ENCODE measurements at regions not wholly inside any gene's neighbourhood (a gene's known extent, or its start where the extent isn't known, plus 50 kb on each side); places are given as distances from the start of the nearest gene placed in this dataset.
"Not testable (repeated sequence)": the region's sequence is repeated elsewhere in the genome, so short reads cannot be mapped to it uniquely, and the experiment has no call there.

DNA sequence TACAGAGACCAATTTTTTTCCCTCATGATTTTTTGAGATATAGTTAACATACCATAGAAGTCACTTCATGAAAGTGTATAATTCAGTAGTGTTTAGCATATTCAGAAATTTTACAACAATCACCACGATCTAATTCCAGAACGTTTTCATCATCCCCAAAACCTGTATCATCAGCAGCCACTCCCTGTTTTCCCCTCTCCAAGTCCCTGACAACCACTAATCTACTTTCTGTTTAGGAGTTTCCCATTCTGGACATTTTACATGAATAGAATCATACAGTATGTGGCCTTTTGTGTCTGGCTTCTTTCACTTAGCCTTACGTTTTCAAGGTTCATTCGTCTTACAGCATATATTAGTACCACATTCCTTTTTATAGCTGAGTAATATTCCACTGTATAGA, 204.2 kb upstream of the PLD5 start:
- DNase-seq: no peak

DNA sequence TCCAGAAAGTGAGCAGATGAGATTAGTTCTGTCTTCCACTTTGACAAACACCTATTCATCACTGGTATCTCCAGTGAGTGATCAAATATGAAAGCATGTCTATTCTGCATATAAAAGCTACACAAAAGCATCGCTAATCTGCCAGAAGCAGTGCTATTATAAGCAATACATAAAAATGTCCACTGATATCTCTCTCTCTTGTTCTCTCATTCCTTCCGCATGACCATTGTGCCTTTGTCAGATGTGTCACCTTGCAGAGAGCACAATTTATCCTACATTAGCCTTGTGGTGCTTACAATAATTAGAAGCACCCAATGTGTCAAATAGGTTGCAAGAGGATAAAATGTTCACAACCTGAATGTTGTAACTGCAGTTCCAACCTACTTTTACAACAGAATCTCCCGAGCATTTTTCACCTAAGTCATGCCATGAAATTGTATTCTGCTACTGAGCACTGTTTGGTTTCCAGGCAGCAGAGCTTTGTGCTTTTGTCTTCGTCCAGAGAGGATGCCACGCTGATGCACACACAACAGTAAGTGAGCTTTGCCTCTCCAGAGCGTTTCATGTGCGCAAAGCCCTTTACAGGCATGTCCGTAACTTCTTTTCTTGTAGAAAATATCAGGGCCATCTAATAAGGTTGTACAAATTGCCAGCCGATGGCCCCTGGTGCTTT, 198.7 kb upstream of the PLD5 start:
- DNase-seq: no peak

DNA sequence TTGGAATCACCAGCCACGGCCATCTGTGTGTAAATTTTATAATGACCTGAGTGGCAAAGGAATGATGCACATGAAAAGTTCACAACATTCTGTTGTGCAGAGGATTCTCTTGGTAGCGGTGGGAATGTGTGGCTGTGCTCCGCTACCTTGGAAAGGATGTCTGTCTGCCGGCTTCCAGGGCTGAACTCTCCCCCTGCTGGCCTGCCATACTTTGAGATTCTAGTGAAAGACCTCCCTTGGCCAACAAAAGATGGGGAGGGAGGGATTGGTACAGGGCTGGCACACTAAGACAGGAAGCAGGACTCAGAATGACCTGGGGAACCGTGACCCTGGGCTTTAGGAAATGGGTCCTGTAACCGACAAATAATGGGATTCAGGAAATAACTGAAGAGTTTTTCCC, 194.5 kb upstream of the PLD5 start:
- no peak for DNase-seq

DNA sequence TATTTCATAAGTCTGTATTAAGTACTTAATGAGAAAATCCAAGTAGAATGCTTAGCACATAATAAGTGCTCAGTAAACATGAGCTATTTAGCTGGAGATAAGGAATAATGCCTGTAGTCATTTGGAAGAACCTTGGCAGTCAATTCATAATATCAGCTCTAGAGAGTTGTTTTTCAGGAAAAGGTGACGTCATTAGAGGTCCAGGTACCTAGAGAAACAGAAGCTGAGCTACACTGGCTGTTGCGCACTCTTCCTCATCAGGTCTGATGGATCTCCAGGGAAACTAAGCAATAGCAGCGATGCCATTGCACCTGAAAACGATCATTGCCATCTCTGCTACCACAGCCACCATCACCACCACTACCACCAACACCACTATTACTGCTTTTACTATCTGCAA, 187.8 kb upstream of the PLD5 start:
- no peak for DNase-seq

DNA sequence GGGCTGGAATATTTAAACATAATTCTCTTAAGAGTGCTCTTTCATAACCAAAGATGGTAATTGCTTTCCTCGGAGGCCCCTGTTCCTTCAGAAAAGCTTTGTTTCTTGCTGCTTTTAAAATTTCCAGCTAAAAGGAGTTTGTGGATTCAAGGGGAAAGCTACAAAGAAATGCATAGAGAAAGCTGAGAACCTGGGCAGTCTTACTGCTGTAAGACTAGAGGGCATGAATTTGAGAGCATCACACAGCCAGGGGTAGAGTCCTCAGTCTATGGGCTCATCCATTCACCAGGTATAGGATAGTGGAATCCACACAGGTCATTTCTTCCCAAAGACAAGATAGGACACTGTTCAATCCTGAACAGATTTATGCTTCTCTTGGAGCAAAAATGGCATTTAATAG, 186.3 kb upstream of the PLD5 start:
- no peak for DNase-seq

DNA sequence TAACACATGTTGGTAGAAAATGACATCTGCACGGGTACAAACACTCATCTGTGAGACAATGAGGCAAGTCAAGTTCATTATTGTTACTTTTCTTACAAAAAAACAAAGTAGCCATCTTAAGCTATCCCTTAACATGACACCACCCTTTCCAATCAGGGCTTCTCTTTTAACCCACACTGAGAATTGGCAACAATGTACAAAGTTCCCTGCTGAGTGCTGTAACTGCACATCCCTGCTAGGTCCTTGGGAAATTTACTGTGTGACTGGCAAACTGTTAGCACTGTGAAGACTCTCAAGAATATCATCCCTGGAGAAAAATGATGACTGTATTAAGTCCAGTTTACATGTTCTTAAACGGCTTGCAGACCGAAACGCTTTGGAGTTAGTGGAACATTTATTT, 185.8 kb upstream of the PLD5 start:
- DNase-seq: no peak

DNA sequence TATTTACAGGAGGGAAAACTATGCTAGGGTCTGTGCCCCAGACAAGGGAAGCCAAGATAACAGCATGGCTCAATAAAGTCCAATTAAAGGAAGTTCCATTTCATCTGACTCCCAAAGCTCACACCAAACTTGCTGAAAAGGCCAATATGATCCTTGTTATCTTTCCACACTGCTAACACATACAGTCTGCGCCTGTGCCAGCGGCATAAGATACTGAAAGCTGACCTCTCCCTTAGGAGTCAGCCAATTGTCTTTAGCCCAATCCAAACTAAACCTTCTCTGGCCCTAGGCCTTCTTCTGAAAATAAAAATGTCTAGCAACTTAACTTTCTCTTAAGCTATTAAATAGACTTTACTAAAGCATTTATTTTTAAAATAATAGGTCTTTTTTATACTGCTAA, 179.0 kb upstream of the PLD5 start:
- DNase-seq: no peak

DNA sequence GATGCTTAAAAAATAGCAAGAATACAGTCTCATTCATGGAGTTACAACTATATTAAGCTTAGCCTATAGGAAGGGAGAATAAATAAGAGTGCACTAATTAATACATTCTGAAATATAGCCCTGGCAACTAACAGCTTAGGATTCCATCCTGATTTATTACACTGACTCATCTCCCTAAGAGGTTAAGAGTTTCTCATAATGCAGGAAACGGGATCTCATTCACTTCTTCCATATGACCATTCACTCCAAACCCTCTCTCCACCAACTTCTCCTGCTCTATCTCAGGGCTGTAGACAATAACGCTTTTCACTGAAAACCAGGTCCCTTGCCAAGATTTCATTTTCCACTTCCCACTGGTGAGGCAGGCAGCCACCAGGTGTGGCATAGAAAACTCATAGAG, 168.5 kb upstream of the PLD5 start:
- no peak for DNase-seq

DNA sequence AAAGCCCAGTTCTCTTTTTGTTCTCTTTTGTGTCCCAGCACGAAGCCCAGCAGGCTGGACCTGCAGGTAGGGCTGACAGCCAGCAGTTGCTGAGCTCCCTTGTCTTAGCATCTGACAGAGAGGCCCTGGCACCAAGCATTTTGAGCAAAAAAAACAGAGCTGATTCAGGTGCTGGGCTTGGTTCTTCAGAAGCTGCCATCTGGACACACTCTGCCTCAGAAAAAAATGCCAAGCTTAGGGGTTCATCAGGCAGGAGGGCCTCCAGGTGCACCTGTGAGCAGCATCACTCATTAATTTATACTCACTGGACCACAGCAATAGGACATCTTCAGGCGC, 167.1 kb upstream of the PLD5 start:
- no peak for DNase-seq

DNA sequence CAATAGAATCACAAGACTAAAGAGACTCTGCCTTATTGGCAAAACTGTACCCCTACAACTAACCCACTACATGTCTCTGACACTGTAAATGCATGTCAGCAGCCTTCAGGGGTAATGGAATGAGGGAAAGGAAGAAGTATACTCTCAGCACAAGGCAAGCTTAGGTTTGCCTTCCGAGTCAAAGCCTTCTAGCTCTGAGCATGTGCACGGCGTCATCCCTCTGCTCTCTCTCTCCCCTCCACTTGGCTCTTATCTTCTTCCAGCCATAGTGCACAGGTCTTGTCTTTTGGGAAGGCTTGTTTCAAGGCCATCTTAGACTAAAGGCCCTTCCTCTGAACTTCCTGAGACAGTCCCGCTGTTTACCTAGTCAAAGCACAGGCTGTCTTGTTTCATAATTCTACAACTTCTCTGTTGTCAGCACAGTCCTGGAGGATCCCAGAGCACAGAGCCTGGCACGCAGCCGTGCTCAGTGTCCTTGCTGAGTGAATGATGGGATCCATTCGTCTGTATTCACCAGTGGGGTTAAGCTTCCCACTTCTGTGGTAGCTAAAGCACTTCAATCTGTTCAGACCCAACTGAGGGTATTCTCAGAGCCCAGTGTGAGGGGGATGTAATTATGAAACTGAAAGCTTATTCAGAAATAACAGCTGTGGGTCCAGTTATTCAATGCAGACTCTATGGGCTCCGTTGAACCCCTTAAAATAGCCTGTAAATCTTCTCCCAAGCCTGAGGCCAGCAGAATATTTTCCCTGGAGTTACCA, 166.5 kb upstream of the PLD5 start:
- no peak for DNase-seq

DNA sequence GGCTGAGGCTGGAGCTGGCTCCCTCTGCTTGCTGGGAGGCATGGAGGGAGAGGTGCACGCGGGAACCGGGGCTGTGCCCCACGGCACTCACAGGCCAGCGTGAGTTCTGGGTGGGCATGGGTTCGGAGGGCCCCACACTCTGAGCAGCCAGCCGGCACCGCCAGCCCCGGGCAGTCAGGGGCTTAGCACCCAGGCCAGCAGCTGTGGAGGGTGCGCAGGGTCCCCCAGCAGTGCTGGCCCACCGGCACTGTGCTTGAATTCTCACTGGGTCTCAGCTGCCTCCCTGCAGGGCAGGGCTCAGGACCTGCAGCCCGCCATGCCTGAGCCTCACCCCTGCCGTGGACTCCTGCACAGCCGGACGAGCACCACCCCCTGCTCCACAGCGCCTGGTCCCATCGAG, 164.9 kb upstream of the PLD5 start:
- DNase-seq: no peak

DNA sequence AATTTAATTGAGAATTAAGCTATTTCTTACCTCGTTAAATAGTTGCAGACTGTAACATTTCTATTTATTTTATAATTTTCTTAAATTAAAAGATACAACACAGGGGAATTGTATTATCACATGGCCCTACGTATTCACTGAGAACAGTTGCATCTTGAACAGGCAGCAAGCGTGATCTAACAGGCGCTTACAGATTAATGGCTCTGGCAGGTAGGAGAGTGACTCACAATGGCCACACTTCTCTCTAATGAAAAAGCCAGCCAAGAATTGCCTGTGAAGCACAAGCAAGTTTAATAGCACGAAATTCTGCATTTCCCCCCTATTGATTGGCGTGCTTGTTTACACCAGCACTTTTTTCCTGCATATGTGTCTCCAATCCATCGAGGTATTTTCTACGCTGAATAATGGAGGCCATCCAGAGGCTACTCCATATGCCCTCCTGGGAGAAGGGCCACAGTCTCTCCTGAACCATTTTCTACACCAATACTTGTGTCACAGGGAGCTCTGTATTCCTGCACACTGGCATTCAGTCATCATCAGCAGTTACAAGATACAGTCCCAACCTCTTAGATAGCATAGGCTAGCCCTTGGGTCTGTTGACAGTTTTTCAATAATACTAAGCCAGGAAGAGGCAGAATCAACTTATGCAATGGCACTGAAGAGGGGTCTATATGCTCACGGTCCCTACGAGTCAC, 150.6 kb upstream of the PLD5 start:
- DNase-seq: no peak

DNA sequence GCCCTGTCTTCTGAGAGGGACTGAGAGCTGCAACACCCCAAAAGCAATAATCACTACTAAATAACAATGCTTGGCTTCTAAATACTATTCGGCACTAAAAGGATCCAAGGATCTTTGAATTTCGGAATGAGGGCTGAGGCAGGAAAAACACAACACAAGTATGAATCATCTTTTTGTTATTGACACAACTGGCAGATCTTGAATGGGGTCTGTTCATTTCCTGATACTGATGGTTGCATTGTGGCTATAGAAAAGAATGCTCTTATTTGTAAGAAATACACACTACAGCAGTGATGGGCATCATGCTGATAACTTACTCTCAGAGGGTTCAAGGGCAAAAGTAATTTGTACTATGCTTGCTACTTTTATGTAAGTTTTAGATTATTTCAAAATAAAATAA, 149.2 kb upstream of the PLD5 start:
- no peak for DNase-seq

DNA sequence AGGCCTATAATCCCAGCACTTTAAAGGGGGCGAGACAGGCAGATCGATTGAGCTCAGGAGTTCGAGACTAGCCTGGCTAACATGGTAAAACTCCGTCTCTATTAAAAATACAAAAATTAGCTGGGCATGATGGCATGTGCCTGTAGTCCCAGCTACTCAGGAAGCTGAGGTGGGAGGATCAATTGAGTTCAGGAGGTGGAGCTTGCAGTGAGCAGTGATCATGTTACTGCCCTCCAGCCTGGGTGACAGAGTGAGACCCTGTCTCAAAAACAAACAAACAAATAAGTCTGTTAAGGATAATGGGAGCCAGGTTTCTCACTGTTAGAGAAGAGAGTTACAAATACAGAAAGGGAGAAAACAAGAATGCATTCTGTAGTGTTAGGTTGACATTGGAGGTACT, 148.7 kb upstream of the PLD5 start:
- not testable (repeated sequence) for DNase-seq

DNA sequence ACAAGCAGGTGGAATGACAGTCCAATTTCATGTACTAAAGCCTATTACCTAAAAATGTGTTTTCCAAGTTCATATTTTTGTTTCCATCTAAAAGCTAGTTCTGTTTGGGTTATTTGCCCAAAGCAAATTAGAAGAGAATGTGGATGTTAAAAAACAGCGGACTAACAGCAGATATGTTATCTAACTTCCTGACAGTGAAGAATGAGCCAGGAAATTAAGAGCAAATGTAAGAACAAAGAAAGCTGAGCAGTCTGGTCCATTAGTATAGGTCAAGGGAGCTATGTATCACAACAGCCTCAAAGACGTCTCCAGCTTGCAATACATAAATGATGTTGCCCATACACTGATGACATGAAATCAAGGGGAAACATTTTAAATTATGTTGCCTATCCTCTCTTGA, 145.5 kb upstream of the PLD5 start:
- DNase-seq: no peak

DNA sequence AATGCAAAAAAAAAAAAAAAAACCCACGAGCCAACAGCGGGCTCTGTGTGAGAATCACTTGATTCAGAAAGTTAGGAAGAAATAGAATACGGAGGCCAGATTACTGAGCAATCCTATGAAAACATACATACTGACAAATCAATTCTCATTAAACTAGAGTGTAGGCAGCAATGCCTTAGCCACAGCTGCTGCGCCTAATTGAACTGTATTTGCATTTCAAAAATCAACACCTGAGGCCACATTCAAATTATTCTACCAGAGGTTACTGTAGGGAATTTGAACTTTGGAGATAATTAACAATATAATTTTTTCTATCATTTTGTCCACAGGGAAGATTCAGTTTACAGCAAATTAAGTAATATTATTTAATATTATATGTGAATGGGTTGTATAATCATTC, 138.4 kb upstream of the PLD5 start:
- DNase-seq: no peak

DNA sequence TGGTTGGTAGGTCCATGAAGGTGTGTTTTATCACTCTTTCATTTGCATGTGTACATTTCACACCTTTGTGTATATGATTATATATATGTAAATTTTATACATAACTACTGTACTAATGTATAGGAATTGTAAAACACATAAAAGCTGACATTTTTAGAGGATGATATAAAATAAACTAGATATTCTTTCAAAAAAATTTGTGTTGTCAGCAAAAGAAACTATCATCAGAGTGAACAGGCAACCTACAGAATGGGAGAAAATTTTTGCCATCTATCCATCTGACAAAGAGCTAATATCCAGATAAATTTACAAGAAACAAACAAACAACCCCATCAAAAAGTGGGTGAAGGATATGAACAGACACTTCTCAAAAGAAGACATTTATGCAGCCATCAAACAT, 129.3 kb upstream of the PLD5 start:
- DNase-seq: not testable (repeated sequence)

DNA sequence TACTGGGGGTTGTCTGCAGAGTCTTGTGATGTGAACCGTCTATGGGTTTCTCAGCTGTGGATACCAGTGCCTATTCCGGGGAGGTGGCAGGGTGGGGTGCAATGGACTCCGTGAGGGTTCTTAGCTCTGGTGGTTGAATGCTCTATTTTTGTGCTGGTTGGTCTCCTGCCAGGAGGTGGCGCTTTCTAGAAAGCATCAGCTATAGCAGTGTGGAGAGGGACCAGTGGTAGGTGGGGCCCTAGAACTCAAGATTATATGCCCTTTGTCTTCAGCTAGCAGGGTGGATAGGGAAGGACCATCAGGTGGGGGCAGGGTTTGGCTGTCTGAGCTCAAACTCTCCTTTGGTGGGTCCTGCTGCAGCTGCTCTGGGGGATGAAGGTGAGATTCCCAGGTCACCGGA, 127.3 kb upstream of the PLD5 start:
- DNase-seq: no peak

DNA sequence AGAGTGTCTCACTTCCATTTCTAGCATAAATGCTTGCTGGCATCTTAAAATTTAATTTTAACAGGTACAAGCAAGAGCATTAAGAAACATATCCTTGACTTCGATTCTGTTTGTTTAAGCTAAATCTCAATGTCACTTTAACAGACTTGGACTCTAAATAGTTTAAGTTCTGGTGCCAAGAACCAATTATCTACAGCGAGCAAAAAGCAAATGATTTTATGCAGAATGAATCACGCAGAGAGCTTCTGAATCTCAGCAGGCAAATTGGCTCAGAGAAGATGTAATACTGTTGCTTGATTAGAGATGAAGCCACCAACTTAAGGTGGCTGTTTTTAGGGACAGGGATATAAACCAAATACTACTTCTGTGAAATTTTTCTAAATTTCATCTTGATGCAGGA, 117.0 kb upstream of the PLD5 start:
- DNase-seq: no peak

DNA sequence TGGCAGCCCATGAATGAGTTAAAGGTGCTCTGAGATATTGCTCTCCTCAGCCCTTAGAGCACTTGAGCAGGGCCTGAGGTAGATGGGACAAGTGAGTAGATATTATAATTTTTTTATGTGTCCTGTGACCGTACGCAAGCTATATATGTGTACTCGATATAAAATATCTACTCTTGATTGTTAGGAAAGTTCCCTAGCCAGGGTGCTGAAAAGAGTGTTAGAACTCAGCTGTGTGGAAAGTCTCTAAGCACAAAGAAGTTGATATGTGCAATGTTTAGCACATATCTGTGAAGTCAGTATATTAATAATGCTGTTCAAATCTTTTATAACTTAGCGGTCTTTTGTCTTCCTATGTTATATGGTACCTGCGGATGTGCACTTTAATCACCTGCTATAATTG, 114.6 kb upstream of the PLD5 start:
- no peak for DNase-seq

DNA sequence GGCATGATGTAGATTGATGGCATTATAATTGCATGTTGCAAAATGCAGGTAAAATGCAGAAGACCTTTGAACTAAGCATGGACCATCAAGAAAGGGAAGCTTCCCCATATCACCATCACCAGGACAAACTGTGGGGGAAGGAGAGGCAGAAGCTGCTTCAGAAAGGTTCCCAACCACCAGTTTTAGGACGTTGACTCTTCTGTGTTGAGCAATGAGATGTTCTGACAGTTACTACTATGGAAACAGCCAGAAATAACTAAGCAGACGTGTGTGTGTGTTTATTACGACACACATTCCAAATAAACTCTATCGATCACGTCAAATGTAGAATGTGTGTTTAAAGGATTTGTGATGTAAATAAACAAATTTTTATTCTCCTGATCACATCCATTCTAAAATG, 110.2 kb upstream of the PLD5 start:
- no peak for DNase-seq

DNA sequence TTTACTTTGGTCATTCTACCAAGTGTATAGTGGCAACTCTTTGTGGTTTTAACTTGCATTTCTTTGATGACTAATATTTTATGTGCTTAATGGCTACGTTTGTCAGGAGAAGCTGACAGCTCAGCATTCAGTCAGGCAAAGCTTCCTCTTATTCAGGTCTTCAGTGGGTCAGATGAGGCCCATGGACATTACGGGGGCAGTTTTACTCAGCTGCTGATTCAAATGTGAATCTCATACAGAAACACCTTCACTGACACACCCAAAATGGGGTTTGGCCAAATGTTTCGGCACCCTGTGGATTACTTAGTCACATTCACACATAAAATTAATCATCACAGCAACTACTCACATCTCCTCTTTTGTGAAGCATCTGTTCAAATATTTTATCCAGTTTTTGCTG, 104.9 kb upstream of the PLD5 start:
- DNase-seq: no peak

DNA sequence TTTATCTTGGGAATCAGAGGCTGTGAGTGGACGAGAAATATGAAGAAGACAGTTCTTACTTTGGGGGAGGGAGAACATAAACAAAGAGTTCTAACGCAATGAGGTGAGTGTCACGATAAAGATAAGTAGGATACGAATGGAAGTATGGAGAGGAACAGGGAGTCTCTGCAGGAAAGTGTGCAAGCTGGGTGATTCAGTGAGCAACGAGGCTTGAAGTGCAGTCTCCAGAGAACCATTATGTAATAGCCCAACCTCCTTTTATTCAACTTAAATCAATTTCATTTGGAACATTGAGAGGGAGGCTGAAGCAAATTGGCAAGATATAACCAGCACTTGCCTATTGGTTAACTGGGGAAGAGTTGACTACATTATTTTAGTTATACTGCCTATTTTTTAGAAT, 99.3 kb upstream of the PLD5 start:
- no peak for DNase-seq

DNA sequence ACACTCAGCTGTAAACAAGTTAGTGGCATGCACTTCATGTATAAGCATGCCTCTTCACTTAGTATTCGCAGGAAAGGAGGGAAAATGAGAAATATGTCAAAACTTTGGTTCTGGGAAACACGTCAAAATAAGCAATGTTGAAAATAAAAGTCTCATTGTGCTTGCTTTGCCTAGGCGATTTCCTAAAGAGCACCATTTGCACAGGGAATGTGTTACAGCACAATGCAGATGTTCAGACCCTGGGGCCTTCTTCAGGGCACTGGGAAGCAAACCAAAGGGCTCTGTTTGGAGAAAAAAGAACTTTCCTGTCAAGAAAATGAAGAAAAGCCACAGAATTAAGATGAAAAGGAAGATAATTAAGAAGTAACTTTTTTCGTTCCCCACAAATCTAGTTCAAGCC, 98.6 kb upstream of the PLD5 start:
- no peak for DNase-seq

Data from dermis blood vessel endothelial cell (primary cell).